ENCODE measurements at regions not wholly inside any gene's neighbourhood (a gene's known extent, or its start where the extent isn't known, plus 50 kb on each side); places are given as distances from the start of the nearest gene placed in this dataset.

DNA sequence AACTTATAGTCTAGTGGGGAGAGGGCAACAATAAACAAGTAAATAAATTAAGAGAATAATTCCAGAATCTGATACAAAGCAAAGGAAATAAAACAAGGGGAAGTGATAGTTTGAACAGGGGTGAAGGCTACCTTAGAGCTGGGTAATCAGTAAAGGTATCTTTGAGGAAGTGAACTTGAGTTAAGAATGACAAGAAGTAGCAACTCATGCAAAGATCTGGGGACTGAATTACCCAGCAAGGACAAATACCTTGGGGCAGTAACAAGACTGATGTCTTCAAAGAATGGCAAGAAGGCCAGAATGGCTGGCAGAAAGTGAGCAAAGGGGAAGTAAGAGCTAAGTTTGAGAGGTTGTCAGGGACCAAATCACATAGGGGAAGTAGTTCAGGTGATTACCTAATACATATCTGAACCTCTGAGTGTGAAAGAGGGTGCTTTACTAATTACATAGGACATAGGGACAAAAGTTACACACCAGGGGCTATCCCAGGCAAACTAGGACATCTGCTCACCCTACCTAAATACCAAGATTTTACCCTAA, 244.6 kb upstream of the HNRNPA3 start:
- TF ChIP-seq, protein P1, sequence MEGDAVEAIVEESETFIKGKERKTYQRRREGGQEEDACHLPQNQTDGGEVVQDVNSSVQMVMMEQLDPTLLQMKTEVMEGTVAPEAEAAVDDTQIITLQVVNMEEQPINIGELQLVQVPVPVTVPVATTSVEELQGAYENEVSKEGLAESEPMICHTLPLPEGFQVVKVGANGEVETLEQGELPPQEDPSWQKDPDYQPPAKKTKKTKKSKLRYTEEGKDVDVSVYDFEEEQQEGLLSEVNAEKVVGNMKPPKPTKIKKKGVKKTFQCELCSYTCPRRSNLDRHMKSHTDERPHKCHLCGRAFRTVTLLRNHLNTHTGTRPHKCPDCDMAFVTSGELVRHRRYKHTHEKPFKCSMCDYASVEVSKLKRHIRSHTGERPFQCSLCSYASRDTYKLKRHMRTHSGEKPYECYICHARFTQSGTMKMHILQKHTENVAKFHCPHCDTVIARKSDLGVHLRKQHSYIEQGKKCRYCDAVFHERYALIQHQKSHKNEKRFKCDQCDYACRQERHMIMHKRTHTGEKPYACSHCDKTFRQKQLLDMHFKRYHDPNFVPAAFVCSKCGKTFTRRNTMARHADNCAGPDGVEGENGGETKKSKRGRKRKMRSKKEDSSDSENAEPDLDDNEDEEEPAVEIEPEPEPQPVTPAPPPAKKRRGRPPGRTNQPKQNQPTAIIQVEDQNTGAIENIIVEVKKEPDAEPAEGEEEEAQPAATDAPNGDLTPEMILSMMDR (IDR thresholded peaks at IDR 0.05; ENCODE audit: poor library complexity), result no peak
- TF ChIP-seq EZH2 (IDR thresholded peaks at IDR 0.05; ENCODE audit: borderline replicate concordance) (no peak), EZH2phosphoT487 (IDR thresholded peaks at IDR 0.05; ENCODE audit: low read depth, severe bottlenecking, unreplicated experiment) (no peak)
